ENCODE measurements at regions not wholly inside any gene's neighbourhood (a gene's known extent, or its start where the extent isn't known, plus 50 kb on each side); places are given as distances from the start of the nearest gene placed in this dataset.

- Mint-ChIP-seq H3K4me3 (no peak overlapping the region), H3K27ac (no peak overlapping the region), H3K9me3 (peaks cover 17% of the 10 kb centered on the region), H3K27me3 (ENCODE audit: low read depth) (peaks cover 1% of the 10 kb centered on the region), H3K4me1 (ENCODE audit: low read depth) (no peaks in the 10 kb centered on the region), H3K36me3 (ENCODE audit: low read depth) (no peaks in the 10 kb centered on the region)
Measured at GRCh38 chr2:62286089-62286785, 90.3 kb downstream of the B3GNT2 start.

- H3K4me3 Mint-ChIP-seq = no peak overlapping the region
- no peaks in the 10 kb centered on the region for H3K4me1 Mint-ChIP-seq (ENCODE audit: low read depth)
- H3K36me3 Mint-ChIP-seq (ENCODE audit: low read depth) = no peaks in the 10 kb centered on the region
- H3K27me3 Mint-ChIP-seq (ENCODE audit: low read depth) = peaks cover 4% of the 10 kb centered on the region
- peaks cover 26% of the 10 kb centered on the region for H3K9me3 Mint-ChIP-seq
- H3K27ac Mint-ChIP-seq = no peak overlapping the region
Measured at GRCh38 chr2:62284980-62285379, 89.1 kb downstream of the B3GNT2 start.

GRCh38 chr2:62284471-62284870 lies 88.6 kb downstream of the B3GNT2 start:
- Mint-ChIP-seq H3K4me3 (no peak overlapping the region), H3K27ac (no peak overlapping the region), H3K9me3 (peaks cover 31% of the 10 kb centered on the region), H3K27me3 (ENCODE audit: low read depth) (peaks cover 4% of the 10 kb centered on the region), H3K4me1 (ENCODE audit: low read depth) (no peaks in the 10 kb centered on the region), H3K36me3 (ENCODE audit: low read depth) (no peaks in the 10 kb centered on the region)

DNA sequence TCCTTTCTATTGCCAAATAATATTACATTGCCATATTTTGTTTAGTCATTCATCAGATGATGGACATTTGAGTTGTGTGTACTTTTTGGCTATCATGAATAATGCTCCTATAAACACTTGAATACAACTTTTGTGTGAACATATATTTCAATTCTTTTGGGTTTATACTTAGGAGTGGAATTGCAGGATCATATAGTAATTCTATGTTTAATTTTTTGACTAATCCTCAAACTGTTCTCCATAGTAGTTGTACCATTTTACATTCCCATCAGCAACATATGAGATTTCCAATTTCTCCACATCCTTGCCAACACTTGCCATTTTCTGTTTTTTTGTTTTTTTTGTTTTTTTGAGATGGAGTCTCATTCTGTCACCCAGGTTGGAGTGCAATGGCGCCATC lies 87.2 kb downstream of the B3GNT2 start:
- Mint-ChIP-seq H3K27me3 (ENCODE audit: low read depth) (peaks cover 4% of the 10 kb centered on the region), H3K4me1 (ENCODE audit: low read depth) (no peaks in the 10 kb centered on the region), H3K36me3 (ENCODE audit: low read depth) (no peaks in the 10 kb centered on the region), H3K9me3 (peaks cover 41% of the 10 kb centered on the region), H3K4me3 (no peak overlapping the region), H3K27ac (no peak overlapping the region)

DNA sequence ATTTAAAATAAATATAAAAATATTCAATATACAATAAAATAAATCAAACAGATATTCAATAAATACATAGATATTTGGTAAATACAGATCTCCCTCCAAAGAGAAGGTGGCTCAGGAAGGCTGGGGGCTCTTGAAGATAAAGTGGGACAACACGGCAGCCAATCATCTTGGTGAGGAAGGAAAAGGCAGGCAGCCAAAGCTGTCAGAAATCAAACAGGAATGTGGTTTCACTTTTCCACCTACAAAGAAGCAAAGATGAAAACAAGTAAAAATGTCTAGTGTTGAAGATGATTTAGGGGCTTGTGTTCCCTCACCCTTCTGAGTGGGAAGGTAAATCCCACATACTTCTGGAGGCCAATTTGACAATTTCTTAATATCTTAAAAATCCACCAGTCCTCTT lies 85.7 kb downstream of the B3GNT2 start:
- no peaks in the 10 kb centered on the region for H3K36me3 Mint-ChIP-seq (ENCODE audit: low read depth)
- H3K27ac Mint-ChIP-seq = no peak overlapping the region
- no peak overlapping the region for H3K4me3 Mint-ChIP-seq
- H3K4me1 Mint-ChIP-seq (ENCODE audit: low read depth) = no peaks in the 10 kb centered on the region
- H3K9me3 Mint-ChIP-seq = peaks cover 55% of the 10 kb centered on the region
- H3K27me3 Mint-ChIP-seq (ENCODE audit: low read depth) = peaks cover 4% of the 10 kb centered on the region

- Mint-ChIP-seq H3K4me1 (ENCODE audit: low read depth) (no peaks in the 10 kb centered on the region), H3K4me3 (no peak overlapping the region), H3K27me3 (ENCODE audit: low read depth) (peaks cover 4% of the 10 kb centered on the region), H3K9me3 (peaks cover 43% of the 10 kb centered on the region), H3K36me3 (ENCODE audit: low read depth) (no peaks in the 10 kb centered on the region), H3K27ac (no peak overlapping the region)
Measured at GRCh38 chr2:62277688-62278087, 81.8 kb downstream of the B3GNT2 start.
